PC-9 (cell line): ENCODE measurements at regions not wholly inside any gene's neighbourhood (a gene's known extent, or its start where the extent isn't known, plus 50 kb on each side); places are given as distances from the start of the nearest gene placed in this dataset.

Experiments used
- BruUV-seq: library from RNA; stranded (reverse); fragments of 400-500 nt; replicated peaks from 2 replicates; lab custom pipeline; 2021; lab: Mats Ljungman, UMichigan
- CTCF ChIA-PET: fragments of 300-600 bp; sonication (Branson Sonifier 250); formaldehyde crosslinking; loops from one replicate; lab custom pipeline; 2022; ENCODE audit warnings: antibody characterized with exemption; lab: Charles Lee
- POLR2A ChIA-PET: fragments of 300-600 bp; sonication (Branson Sonifier 250); formaldehyde crosslinking; loops from one replicate; lab custom pipeline; 2022; ENCODE audit warnings: antibody characterized with exemption; ENCODE audit not compliant: unreplicated experiment; lab: Charles Lee
- DNase-seq, 2 experiments: peaks; one replicate each; pipeline versions ENCODE4 v3.0.0 to v3.0.0-alpha.2; 2015 to 2022; ENCODE audit warnings: mixed read lengths in 1 of 2
- H2AFZ ChIP-seq: fragments of 200-600 bp; sonication (generic); 2 replicates; pipeline ENCODE4 v1.8.1; 2017; ENCODE audit warnings: antibody characterized with exemption
- H3F3A ChIP-seq: fragments of 200-600 bp; sonication (generic); 2 replicates; pipeline ENCODE4 v1.8.1; 2017; ENCODE audit warnings: antibody characterized with exemption, mild to moderate bottlenecking, low read depth; ENCODE audit not compliant: insufficient read depth
- H3K27ac ChIP-seq: fragments of 200-600 bp; sonication (generic); 2 replicates; pipeline ENCODE4 v1.6.1; 2016; ENCODE audit warnings: mixed run types
- H3K27me3 ChIP-seq: fragments of 200-600 bp; sonication (generic); 2 replicates; pipeline ENCODE4 v1.6.1; 2016; ENCODE audit warnings: low read depth, mixed run types; ENCODE audit not compliant: insufficient read depth
- H3K36me3 ChIP-seq: fragments of 200-600 bp; sonication (generic); 2 replicates; pipeline ENCODE4 v1.6.1; 2016; ENCODE audit warnings: low read depth, mixed run types
- H3K4me1 ChIP-seq: fragments of 200-600 bp; sonication (generic); replicated peaks from 2 replicates; pipeline ENCODE4 v1.6.1; 2016; ENCODE audit warnings: mixed run types; ENCODE audit not compliant: insufficient read depth
- H3K4me2 ChIP-seq: fragments of 200-600 bp; sonication (generic); 2 replicates; pipeline ENCODE4 v1.6.1; 2017; ENCODE audit warnings: mixed run types
- H3K4me3 ChIP-seq: fragments of 200-600 bp; sonication (generic); 2 replicates; pipeline ENCODE4 v1.6.1; 2016; ENCODE audit warnings: mixed run types
- H3K79me2 ChIP-seq: fragments of 200-600 bp; sonication (generic); 2 replicates; pipeline ENCODE4 v1.6.1; 2017; ENCODE audit warnings: low read depth, mixed run types
- H3K9me2 ChIP-seq: fragments of 200-600 bp; sonication (generic); 2 replicates; pipeline ENCODE4 v1.8.1; 2017; ENCODE audit warnings: mild to moderate bottlenecking; ENCODE audit not compliant: insufficient read depth
- H3K9me3 ChIP-seq: fragments of 200-600 bp; sonication (generic); 2 replicates; pipeline ENCODE4 v1.8.1; 2016; ENCODE audit warnings: low read depth; ENCODE audit not compliant: insufficient read depth
- H4K20me1 ChIP-seq: fragments of 200-600 bp; sonication (generic); 2 replicates; pipeline ENCODE4 v1.8.1; 2017; ENCODE audit not compliant: insufficient read depth
- CTCF ChIP-seq: fragments of 200-600 bp; sonication (generic); conservative IDR thresholded peaks from 2 replicates; pipeline ENCODE4 v1.6.1; 2017; ENCODE audit warnings: mixed run types, antibody characterized with exemption, mild to moderate bottlenecking, moderate library complexity
- EZH2 ChIP-seq: fragments of 200-600 bp; sonication (generic); IDR thresholded peaks from 2 replicates; pipeline ENCODE4 v1.8.0; 2017; ENCODE audit warnings: antibody characterized with exemption, low read depth
- intact Hi-C: fragments of 100-400 bp; cut with micrococcal nuclease; formaldehyde crosslinking; loops from one replicate; pipeline ENCODE4 v1.10.0; 2022; ENCODE audit not compliant: unreplicated experiment

DNA sequence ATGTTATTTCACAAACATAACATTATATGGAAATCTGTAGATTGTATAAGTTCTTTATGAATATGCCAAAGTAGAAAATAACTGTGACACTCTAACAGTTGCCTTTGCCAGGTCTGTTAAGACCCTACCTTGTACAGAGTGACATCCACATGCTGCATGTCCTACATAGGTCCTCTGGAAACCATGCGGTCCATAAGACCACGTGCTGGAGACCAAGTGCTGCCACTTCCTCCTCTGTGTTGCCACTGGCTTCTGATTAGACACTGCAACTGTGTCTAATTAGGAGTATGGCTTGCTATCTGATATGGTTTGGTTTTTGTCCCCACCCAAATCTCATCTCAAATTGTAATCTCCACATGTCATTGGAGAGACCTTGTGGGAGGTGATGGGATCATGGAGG lies 855.5 kb upstream of the SEMA6D start:
- Histone ChIP-seq H3F3A (no peaks in the 10 kb centered on the region), H3K79me2 (no peaks in the 10 kb centered on the region), H3K9me3 (no peaks in the 10 kb centered on the region), H2AFZ (no peak overlapping the region), H4K20me1 (no peaks in the 10 kb centered on the region), H3K27ac (no peak overlapping the region), H3K36me3 (no peaks in the 10 kb centered on the region), H3K27me3 (no peaks in the 10 kb centered on the region), H3K4me1 (no peaks in the 10 kb centered on the region), H3K4me3 (no peak overlapping the region), H3K4me2 (no peak overlapping the region), H3K9me2 (no peaks in the 10 kb centered on the region)
- POLR2A ChIA-PET: no interaction called here
- intact Hi-C loops: no loop called here
- no peak for TF ChIP-seq CTCF
- no peak for TF ChIP-seq EZH2
- no peak for DNase-seq
- no TSS peak for BruUV-seq
- CTCF ChIA-PET: no interaction called here

DNA sequence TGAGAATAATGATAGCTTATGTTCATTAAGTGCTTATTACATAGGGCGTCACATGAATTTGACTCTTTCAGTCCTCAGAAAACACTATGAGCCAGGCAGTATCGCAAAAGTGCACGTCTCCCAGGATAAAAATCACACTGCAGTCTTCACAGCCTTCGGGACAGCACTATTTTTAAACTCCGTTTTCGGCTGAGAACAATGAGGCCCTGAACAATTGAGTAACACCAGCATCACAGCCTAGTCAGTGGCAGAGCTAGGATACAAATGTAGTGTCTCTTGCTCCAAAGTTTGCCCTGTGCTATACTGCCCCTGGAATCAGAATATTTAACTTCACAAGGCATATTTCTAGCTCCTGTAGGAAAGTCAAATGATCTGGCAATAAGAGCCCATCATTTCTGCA lies 852.1 kb upstream of the SEMA6D start:
- Histone ChIP-seq H3K36me3 (no peaks in the 10 kb centered on the region), H3K4me1 (no peaks in the 10 kb centered on the region), H3K27me3 (no peaks in the 10 kb centered on the region), H3K9me2 (no peaks in the 10 kb centered on the region), H3K27ac (no peak overlapping the region), H3K4me3 (no peak overlapping the region), H3K79me2 (no peaks in the 10 kb centered on the region), H2AFZ (no peak overlapping the region), H3F3A (no peaks in the 10 kb centered on the region), H4K20me1 (no peaks in the 10 kb centered on the region), H3K4me2 (no peak overlapping the region), H3K9me3 (no peaks in the 10 kb centered on the region)
- TF ChIP-seq EZH2: no peak
- TF ChIP-seq CTCF: no peak
- ChIA-PET POLR2A (no interaction called here), CTCF (no interaction called here)
- no peak for DNase-seq
- intact Hi-C loops: no loop called here
- BruUV-seq: no TSS peak

- Histone ChIP-seq H3K4me3 (no peak overlapping the region), H3K79me2 (no peaks in the 10 kb centered on the region), H3K27me3 (no peaks in the 10 kb centered on the region), H3K9me2 (no peaks in the 10 kb centered on the region), H3F3A (no peaks in the 10 kb centered on the region), H2AFZ (no peak overlapping the region), H3K4me1 (no peaks in the 10 kb centered on the region), H3K36me3 (no peaks in the 10 kb centered on the region), H3K4me2 (no peak overlapping the region), H4K20me1 (no peaks in the 10 kb centered on the region), H3K27ac (no peak overlapping the region), H3K9me3 (no peaks in the 10 kb centered on the region)
- DNase-seq: no peak
- TF ChIP-seq CTCF (no peak), EZH2 (no peak)
- POLR2A ChIA-PET: no interaction called here
- BruUV-seq: no TSS peak
- intact Hi-C loops: no loop called here
- CTCF ChIA-PET: no interaction called here
These were observed 844.9 kb upstream of the SEMA6D start for GRCh38 chr15:46872286-46872980.
